Stimulated activated effector memory CD8-positive, alpha-beta T cell treated with anti-CD3 and anti-CD28 coated beads, Interleukin-12 subunit alpha, Interleukin-12 subunit beta, amount 100 ng/mL, for 72 hours (primary cell): ENCODE measurements at regions not wholly inside any gene's neighbourhood (a gene's known extent, or its start where the extent isn't known, plus 50 kb on each side); places are given as distances from the start of the nearest gene placed in this dataset.

Source experiments
- ATAC-seq: fragments of 150-1000 bp; cut with Tn5 transposase; 2 replicates; pipeline ENCODE4 v1.10.0; 2021
- DNase-seq, 2 donors: peaks; one replicate each; pipeline ENCODE4 v3.0.0; 2021 to 2022; ENCODE audit warnings: low spot score in 2 of 2
- H3K27ac Mint-ChIP-seq: one replicate; pipeline ENCODE4 v1.8.0; 2022; ENCODE audit warnings: mild to moderate bottlenecking, mixed read lengths
- H3K36me3 Mint-ChIP-seq: one replicate; pipeline ENCODE4 v1.8.0; 2022; ENCODE audit warnings: mild to moderate bottlenecking, mixed read lengths
- H3K4me1 Mint-ChIP-seq: one replicate; pipeline ENCODE4 v1.8.0; 2022; ENCODE audit warnings: mixed read lengths
- H3K4me3 Mint-ChIP-seq: one replicate; pipeline ENCODE4 v1.8.0; 2022; ENCODE audit warnings: mild to moderate bottlenecking, mixed read lengths
- H3K9me3 Mint-ChIP-seq: one replicate; pipeline ENCODE4 v1.8.0; 2022; ENCODE audit warnings: mixed read lengths

DNA sequence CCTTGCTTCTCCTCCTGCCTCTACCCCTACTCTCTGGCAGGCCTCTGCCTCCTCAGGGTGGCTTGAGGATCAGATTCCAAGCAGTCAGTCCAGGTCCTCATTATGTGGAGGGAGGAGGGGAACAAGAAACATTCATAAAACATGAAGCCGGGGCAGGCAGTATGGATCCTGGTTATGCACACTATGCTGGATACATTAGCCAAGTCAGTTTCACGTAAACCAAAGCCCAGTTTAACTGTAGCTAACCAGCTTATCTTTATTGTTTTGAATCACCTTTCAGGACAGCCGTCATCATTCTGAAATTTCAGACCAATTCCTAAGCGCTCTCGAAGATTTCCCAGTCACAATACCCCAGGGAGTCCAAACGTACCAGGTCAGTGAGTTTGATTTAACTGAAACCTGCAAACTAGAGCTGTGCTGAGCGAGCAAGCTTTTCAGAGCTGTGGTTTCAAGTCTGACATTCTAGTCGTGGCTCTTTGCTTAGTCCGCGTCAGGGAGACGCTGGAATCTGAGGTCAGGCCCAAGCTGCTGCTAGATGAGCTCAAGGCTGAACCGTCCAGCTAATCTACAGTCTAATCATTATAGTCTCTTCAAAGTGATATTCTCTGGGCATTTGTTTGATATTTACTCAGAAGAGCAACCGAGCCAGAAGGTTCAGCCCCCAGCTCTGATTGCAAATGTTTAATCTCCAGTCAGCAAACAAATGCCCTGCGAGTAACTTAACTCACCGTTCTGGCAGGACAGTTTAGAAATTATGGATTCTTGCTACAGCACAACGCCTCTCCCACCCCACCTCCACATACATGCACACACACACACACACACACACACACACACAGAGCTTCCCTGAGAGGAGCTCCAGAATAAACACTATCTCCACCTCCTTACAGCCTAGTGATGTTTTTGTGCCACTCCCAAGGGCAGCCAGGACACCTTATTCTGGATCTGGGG lies 63.8 kb upstream of the BZW1 start:
- no peaks in the 10 kb centered on the region for H3K9me3 Mint-ChIP-seq
- no peak overlapping the region for H3K4me3 Mint-ChIP-seq
- ATAC-seq = no peak
- no peaks in the 10 kb centered on the region for H3K36me3 Mint-ChIP-seq
- no peak for DNase-seq
- no peaks in the 10 kb centered on the region for H3K4me1 Mint-ChIP-seq
- H3K27ac Mint-ChIP-seq = peak overlapping the region; percentile 18

DNA sequence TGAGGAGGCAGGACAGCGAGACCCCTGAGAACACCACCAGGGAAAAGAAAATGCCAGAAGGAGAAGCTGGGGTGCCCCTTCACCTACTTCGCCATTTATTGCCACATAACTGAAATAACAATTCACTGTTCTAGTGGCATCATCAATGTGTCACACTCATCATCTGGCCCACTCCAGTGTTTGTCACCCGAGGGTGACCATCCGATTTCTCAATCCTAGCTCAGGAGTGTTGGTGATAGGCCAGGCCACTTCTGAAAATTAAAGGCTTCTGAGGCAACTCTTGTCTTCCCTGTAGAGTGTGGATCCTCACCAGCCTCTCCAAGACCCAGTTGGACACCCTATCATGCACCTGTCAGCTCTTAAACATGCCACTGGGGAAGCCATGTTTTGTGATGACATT lies 62.9 kb upstream of the BZW1 start:
- no peak for ATAC-seq

DNA sequence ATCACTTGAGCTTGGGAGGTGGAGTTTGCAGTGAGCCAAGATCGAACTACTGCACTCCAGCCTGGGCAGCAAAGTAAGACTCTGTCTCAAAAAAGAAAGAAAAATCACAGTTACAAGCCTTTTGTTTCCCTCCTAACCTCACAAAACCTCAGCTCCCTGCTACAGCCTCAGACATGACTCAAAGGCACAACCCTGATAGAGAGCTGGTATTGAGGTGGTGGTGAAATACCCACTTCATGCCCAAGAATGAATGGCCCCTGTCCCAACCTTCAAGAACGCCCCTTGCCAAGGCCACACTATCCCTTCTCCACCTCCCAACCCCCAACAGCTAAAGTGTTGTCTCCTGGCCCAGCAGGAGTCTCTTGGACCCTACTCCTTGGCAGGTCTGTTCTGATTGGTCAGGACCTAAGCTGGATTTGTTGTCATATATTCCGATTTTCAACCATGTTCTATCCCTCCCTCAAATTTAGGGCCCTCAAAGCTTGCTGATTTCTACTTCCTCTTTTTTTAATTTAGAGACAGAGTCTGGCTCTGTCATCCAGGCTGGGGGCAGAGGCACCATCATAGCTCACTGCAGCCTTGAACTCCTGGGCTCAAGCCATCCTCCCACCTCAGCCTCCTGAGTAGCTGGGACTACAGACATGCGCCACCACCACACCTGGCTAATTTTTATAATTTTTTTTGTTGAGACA lies 61.9 kb upstream of the BZW1 start:
- no peak overlapping the region for H3K27ac Mint-ChIP-seq

More for the DNA sequence above, 62.9 kb upstream of the BZW1 start:
- H3K4me1 Mint-ChIP-seq = no peaks in the 10 kb centered on the region
- no peak for DNase-seq
- H3K4me3 Mint-ChIP-seq = no peak overlapping the region
- no peak overlapping the region for H3K27ac Mint-ChIP-seq
- H3K9me3 Mint-ChIP-seq = no peaks in the 10 kb centered on the region
- no peaks in the 10 kb centered on the region for H3K36me3 Mint-ChIP-seq

DNA sequence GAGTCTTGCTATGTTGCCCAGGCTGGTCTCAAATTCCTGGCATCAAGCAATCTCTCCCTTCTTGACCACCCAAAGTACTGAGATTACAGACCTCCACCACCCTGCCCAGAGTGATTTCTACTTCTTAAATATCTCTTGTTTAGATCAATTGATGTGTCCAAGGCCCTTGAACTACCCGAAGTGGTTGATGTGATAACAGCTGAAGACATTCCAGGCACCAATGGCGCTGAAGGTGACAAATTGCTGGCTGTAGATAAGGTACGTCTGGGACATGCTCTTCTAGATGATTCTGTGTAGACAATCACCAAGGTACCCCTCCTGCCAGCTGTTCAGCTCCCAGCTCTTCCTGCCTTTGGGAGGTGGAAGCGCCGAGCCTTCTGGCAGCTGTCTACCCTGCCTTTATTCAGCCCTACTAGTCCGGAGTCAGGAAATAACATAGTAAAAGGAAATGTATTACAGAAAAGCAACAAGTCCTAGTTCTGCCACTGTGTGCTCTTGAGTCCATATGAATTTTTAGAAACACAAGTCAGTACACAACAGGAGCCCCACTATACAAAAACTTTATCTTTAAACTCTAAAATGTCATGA lies 61.3 kb upstream of the BZW1 start:
- H3K36me3 Mint-ChIP-seq = no peaks in the 10 kb centered on the region

More for the DNA sequence above, 61.9 kb upstream of the BZW1 start:
- ATAC-seq (peak; percentile 36), DNase-seq (no peak)
- H3K36me3 Mint-ChIP-seq = no peaks in the 10 kb centered on the region
- H3K4me3 Mint-ChIP-seq = no peak overlapping the region
- no peaks in the 10 kb centered on the region for H3K4me1 Mint-ChIP-seq
- no peaks in the 10 kb centered on the region for H3K9me3 Mint-ChIP-seq

DNA sequence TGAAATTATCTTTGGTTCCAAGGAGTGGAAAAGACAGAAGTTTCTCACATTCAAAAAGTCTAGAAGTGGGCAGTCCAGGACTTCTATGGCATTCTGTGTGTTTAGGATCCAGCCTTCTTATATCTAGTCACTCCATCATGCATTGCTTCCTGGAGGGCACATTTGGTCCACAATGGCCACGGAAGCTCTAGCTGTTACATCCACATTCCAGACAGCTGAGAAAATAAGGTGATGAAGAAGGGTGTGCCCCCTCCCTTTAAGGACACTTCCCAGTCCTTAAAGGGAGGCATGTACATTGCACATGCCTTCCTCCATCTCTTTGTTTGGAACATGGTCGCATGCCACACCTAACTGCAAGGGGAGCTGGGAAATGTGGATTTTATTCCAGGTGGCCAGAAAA lies 59.9 kb upstream of the BZW1 start:
- H3K9me3 Mint-ChIP-seq = no peaks in the 10 kb centered on the region
- H3K36me3 Mint-ChIP-seq = no peaks in the 10 kb centered on the region
- H3K4me1 Mint-ChIP-seq = no peaks in the 10 kb centered on the region
- no peak overlapping the region for H3K4me3 Mint-ChIP-seq
- no peak for ATAC-seq
- no peak for DNase-seq
- no peak overlapping the region for H3K27ac Mint-ChIP-seq

More for the DNA sequence above, 61.3 kb upstream of the BZW1 start:
- DNase-seq (no peak), ATAC-seq (no peak)
- no peak overlapping the region for H3K4me3 Mint-ChIP-seq
- no peaks in the 10 kb centered on the region for H3K9me3 Mint-ChIP-seq
- H3K4me1 Mint-ChIP-seq = no peaks in the 10 kb centered on the region
- no peak overlapping the region for H3K27ac Mint-ChIP-seq

DNA sequence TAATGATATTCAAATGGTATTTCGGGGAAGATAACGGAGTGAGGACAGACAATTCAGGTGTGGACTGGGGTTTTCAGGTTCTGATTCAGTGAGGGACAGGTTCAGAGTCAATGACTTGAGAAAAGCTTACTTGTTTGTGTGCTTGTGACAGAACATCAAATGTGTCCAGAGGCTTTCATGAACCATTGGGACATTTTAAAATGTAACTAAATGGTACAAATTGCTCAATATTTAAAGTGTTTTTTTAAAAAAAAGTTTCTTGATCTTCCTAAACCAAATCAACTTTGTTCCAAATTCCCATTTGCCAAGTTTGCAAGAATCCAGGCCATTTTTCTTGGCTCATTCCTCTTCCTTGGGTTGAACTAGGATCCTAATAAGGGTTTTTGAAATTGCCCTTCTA lies 59.4 kb upstream of the BZW1 start:
- no peak for DNase-seq
- no peaks in the 10 kb centered on the region for H3K36me3 Mint-ChIP-seq
- H3K9me3 Mint-ChIP-seq = no peaks in the 10 kb centered on the region
- H3K4me1 Mint-ChIP-seq = no peaks in the 10 kb centered on the region
- no peak overlapping the region for H3K27ac Mint-ChIP-seq
- no peak overlapping the region for H3K4me3 Mint-ChIP-seq
- ATAC-seq = no peak

DNA sequence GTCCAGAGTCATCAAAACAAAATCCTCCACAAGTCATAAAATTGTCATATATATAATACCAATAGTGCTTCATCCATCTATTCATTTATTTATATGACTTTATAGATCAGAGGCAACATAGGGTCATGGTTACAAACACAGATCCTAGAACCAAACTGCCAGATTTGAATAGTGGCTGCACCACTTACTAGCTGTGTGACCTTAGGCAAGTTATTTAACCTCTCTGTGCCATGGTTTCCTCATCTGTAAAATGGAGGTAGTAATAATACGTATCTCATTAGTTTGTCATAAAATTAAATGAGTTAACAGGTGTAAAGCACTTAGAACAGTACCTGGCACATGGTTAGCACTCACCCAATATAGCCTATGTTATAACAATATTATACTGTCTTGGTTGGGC lies 58.9 kb upstream of the BZW1 start:
- DNase-seq (no peak), ATAC-seq (no peak)
- H3K9me3 Mint-ChIP-seq = no peaks in the 10 kb centered on the region
- H3K27ac Mint-ChIP-seq = no peak overlapping the region
- H3K4me1 Mint-ChIP-seq = no peaks in the 10 kb centered on the region
- no peak overlapping the region for H3K4me3 Mint-ChIP-seq
- H3K36me3 Mint-ChIP-seq = no peaks in the 10 kb centered on the region

DNA sequence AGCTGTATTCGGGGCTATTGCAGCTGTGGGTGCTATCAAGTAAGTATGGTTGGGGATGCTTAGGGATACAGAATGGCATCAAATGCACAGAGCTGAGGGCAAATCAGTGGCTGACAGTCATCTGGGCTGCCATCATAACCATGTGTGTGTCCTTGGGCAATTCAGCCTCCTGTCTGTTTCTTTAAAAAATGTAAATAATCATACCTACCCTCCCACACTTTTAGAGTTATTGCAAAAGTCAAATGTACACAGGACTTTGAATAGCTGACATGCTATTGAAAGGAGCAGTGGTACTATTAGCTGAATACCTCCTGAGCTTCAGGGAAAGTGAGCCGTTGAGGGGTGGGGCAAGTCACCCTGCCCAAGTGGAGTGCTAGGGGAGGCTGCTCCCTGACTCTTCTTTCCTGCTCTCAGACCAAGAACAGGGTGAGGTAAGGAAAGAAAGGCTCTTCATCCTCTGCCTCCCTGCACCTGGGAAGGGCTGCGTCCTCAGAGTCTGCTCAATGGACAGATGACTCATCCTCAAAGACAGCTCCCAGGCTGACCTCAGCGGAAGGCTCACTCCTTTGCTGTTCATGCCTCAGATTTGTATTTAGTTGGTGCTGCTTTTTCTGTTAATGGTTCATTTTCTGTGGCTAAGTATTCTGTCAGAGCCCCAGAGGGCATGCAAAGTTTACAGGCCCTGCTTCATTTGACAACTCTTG lies 54.9 kb upstream of the BZW1 start:
- ATAC-seq (peak; percentile 26), DNase-seq (no peak)
- H3K27ac Mint-ChIP-seq = no peak overlapping the region
- H3K4me3 Mint-ChIP-seq = no peak overlapping the region
- H3K4me1 Mint-ChIP-seq = no peaks in the 10 kb centered on the region
- no peaks in the 10 kb centered on the region for H3K9me3 Mint-ChIP-seq
- H3K36me3 Mint-ChIP-seq = no peaks in the 10 kb centered on the region

DNA sequence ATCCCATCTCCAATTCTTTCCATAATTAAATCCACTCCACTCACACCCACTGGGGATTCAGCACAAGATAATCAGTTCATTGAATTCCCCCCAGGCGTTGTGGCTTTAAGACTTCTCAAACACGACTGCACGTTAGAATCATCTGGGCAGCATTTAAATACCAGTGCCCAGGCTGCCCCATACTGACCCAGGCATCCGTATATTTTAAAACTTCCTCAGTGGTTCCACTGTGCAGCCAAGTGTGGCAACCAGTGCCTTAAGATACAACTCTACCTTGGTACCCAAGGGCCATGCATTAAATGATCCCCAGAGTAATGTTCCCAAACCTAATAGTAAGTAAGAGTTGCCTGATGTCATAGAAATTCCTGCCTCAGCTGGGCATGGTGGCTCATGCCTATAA lies 54.3 kb upstream of the BZW1 start:
- no peaks in the 10 kb centered on the region for H3K36me3 Mint-ChIP-seq
- no peak overlapping the region for H3K4me3 Mint-ChIP-seq
- DNase-seq = no peak
- no peak overlapping the region for H3K27ac Mint-ChIP-seq
- H3K9me3 Mint-ChIP-seq = no peaks in the 10 kb centered on the region
- H3K4me1 Mint-ChIP-seq = no peaks in the 10 kb centered on the region
- no peak for ATAC-seq

DNA sequence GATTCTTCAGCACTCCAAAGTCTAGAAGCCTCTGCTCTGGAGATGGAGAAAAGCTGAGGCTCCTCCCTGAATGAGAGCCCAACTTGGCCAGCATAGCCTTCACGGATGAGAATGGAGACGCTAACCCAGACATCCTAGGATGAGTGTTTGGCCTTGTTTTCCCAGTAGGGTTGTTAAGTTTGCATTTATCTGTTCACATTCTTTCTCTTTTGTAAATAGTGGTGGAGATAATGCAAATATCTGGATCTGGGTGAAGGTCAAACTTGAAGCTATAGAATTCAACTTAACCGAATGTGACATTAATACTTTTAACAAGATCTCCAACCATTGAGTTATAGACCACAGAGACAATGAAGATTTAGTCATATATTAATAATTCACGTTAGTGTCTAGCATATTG lies 53.4 kb upstream of the BZW1 start:
- H3K4me3 Mint-ChIP-seq = no peak overlapping the region
- H3K27ac Mint-ChIP-seq = no peak overlapping the region
- ATAC-seq = no peak
- no peaks in the 10 kb centered on the region for H3K9me3 Mint-ChIP-seq
- no peaks in the 10 kb centered on the region for H3K36me3 Mint-ChIP-seq
- DNase-seq = no peak
- peaks cover 4% of the 10 kb centered on the region for H3K4me1 Mint-ChIP-seq

DNA sequence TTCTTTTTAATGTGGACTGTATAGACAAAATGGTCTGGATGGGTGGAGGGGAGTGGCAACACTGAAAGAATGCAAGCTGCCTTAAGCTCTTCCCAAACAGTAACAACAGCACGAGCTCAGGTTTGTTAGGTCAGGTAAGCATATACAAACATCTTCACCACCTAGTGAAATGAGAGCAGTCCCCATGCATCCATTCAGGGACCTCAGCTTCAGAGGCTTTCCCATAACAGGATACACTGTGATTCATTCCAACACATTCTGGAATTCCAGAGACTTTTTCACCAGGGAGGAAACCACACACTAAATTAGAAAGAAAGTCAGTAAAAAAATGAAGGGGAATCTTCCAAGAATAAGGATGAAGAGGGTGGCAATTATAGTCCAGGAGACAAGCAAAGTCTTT lies 50.4 kb upstream of the BZW1 start:
- DNase-seq (no peak), ATAC-seq (no peak)
- Mint-ChIP-seq H3K4me1 (peaks cover 29% of the 10 kb centered on the region), H3K27ac (no peak overlapping the region), H3K4me3 (no peak overlapping the region), H3K36me3 (no peaks in the 10 kb centered on the region), H3K9me3 (no peaks in the 10 kb centered on the region)
